Fibroblast of pulmonary artery (primary cell): ENCODE measurements at regions not wholly inside any gene's neighbourhood (a gene's known extent, or its start where the extent isn't known, plus 50 kb on each side); places are given as distances from the start of the nearest gene placed in this dataset.
"Not testable (repeated sequence)": the region's sequence is repeated elsewhere in the genome, so short reads cannot be mapped to it uniquely, and the experiment has no call there.

Experiments
- DNase-seq: peaks from one replicate; pipeline ENCODE4 v3.0.0-alpha.2; 2010; ENCODE audit warnings: low read depth
- H3K4me3 ChIP-seq: replicated peaks from 2 replicates; pipeline ENCODE4 v1.5.1; 2011; ENCODE audit warnings: low read depth, mild to moderate bottlenecking, control low read depth, low read length, moderate library complexity
- CTCF ChIP-seq: IDR thresholded peaks from 2 replicates; pipeline ENCODE4 v1.5.1; 2011; ENCODE audit warnings: mild to moderate bottlenecking, control low read depth, low read length, inconsistent platforms; ENCODE audit errors: missing control alignments

GRCh38 chr7:4361774-4362173 is 320.3 kb upstream of the FOXK1 start:
- no peak for DNase-seq
- no peak overlapping the region for H3K4me3 ChIP-seq
- TF ChIP-seq CTCF, result no peak

- no peak overlapping the region for H3K4me3 ChIP-seq
- TF ChIP-seq CTCF, result no peak
- DNase-seq, result no peak
Observed at GRCh38 chr7:4383584-4383983, 298.5 kb upstream of the FOXK1 start.

- no peak for TF ChIP-seq CTCF
- no peak for DNase-seq
- no peak overlapping the region for H3K4me3 ChIP-seq
Observed at GRCh38 chr7:4386190-4386589, 295.9 kb upstream of the FOXK1 start.

- not testable (repeated sequence) for H3K4me3 ChIP-seq, DNase-seq
Observed at GRCh38 chr7:4391103-4391502, 291.0 kb upstream of the FOXK1 start.

- TF ChIP-seq CTCF, result no peak
- DNase-seq, result no peak
- H3K4me3 ChIP-seq, result no peak overlapping the region
Observed at GRCh38 chr7:4394736-4395135, 287.4 kb upstream of the FOXK1 start.

GRCh38 chr7:4399121-4399520 is 283.0 kb upstream of the FOXK1 start:
- no peak for DNase-seq
- no peak overlapping the region for H3K4me3 ChIP-seq
- no peak for TF ChIP-seq CTCF

- no peak overlapping the region for H3K4me3 ChIP-seq
- DNase-seq, result no peak
- TF ChIP-seq CTCF, result no peak
Observed at GRCh38 chr7:4399596-4399995, 282.5 kb upstream of the FOXK1 start.
